Choroid plexus epithelial cell (primary cell): ENCODE measurements at regions not wholly inside any gene's neighbourhood (a gene's known extent, or its start where the extent isn't known, plus 50 kb on each side); places are given as distances from the start of the nearest gene placed in this dataset.

ENCODE experiments used
- DNase-seq: peaks from one replicate; pipeline ENCODE4 v3.0.0-alpha.2; 2010; ENCODE audit warnings: low read depth
- H3K4me3 ChIP-seq: 2 replicates; pipeline ENCODE4 v1.5.1; 2011; ENCODE audit warnings: low read depth, mild to moderate bottlenecking, control low read depth, low read length, moderate library complexity
- TF ChIP-seq, protein P1 (sequence below): conservative IDR thresholded peaks from 2 replicates; pipeline ENCODE4 v1.5.1; 2011; ENCODE audit warnings: low read depth, mild to moderate bottlenecking, control low read depth, inconsistent platforms, low read length, moderate library complexity

DNA sequence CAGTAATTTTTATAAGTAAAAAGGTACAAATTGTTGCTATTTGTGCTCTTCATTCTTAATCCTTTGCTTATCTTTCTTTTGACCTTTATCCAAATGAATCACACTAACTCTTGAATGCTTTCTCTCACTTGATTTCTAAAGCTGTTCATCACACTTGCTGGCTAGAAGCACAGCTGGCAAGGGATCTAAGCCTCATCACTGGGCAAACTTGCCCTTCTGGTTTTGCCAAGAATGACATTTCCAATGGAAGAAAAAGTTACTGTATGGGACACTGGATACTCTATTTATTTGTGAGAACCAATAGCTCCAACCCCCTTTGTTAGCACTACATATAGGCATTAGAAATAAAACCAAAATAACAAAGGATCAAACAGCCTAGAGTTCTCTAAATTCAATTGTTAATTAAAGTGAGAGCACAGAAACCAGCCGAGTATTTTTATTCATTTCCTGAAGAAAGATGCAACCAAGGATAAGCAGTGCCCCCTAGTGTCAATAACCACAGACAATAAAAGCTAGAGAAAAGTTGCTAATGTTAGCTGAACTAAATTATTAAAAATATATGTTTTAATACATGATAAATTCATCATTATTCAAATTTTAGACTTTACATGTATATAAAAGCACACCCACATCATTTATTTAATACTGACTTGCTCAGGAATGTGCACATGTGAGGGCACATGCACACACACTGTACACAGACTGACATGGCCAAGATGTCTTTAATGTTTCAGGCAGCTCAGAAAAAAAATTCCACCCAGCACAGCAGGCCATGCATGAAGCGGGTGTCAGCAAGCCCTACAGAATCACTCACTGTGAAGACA lies 59.8 kb upstream of the POU5F2 start:
- TF ChIP-seq, protein P1, sequence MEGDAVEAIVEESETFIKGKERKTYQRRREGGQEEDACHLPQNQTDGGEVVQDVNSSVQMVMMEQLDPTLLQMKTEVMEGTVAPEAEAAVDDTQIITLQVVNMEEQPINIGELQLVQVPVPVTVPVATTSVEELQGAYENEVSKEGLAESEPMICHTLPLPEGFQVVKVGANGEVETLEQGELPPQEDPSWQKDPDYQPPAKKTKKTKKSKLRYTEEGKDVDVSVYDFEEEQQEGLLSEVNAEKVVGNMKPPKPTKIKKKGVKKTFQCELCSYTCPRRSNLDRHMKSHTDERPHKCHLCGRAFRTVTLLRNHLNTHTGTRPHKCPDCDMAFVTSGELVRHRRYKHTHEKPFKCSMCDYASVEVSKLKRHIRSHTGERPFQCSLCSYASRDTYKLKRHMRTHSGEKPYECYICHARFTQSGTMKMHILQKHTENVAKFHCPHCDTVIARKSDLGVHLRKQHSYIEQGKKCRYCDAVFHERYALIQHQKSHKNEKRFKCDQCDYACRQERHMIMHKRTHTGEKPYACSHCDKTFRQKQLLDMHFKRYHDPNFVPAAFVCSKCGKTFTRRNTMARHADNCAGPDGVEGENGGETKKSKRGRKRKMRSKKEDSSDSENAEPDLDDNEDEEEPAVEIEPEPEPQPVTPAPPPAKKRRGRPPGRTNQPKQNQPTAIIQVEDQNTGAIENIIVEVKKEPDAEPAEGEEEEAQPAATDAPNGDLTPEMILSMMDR, result peak; percentile 60
- H3K4me3 ChIP-seq, result no peak overlapping the region
- DNase-seq, result peak; percentile 82

DNA sequence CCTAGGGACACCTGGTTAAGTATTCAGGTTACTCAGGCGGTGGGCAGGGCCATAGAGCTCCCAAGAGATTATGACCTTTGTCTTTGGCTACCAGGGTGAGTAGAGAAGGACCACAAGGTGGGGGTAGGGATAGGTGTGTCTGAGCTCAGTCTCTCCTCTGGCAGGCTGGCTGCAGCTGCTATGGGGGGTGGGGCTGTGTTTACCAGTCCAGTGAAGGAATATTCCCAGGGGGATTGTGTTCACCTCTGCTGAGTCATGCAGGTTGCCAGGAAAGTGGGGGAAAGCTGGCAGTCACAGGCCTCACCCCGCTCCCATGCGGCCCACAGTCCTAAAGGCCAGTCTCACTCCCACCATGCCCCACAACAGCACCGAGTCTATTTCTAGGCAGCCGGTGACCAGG lies 53.6 kb upstream of the POU5F2 start:
- TF ChIP-seq, protein P1, result no peak
- DNase-seq, result no peak
- no peak overlapping the region for H3K4me3 ChIP-seq

DNA sequence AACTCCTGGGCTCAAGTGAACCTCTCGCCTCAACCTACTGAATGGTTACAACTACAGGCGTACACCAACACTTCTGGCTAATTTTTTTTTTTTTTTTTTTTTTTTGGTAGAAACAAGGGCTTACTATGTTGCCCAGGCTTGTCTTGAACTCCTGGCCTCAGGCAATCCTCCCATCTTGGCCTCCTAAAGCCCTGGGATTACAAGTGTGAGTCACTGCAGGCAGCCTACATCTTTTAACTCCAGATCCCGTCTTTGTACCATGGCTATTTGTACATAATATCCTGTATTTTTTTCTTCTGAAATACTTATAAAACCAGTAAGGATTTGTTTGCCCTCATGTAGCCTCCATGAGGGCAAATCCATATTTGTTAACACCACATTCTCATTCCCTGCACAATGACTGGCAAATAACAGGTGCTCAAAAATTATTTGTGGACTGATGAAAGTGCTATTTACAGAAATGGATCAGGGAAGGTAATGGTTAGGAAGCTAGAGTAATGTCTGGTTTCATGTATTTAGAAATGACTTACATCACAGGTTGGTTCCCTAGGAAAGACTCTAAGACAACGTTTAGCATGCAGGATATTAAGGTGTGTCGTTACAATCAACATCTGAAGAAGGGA lies 51.9 kb upstream of the POU5F2 start:
- TF ChIP-seq, protein P1, result no peak
- no peak overlapping the region for H3K4me3 ChIP-seq
- no peak for DNase-seq

DNA sequence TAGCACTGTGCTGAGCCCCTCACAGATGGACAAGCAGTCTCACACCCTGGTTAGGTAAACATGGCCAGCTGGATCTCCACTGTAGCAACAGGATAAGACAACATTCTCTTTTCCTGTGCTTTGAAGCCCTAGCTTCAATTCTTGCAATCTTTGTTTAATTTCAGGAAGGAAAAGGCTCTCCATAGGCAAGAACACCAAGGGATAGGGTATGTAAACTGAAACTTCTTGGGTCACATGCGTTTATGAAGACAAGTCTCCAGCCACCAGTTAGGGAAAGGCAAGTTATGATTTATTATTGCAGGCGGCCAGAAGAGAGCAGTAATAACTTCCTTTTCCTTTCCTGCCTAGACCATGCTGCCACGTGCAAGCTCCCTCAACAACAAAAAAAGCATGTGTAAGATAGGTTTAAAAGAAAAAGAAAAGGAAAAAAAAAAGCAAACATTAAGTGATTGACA lies 50.1 kb upstream of the POU5F2 start:
- DNase-seq, result peak; percentile 88
- TF ChIP-seq, protein P1, result peak; percentile 46
- no peak overlapping the region for H3K4me3 ChIP-seq
